ENCODE measurements at regions not wholly inside any gene's neighbourhood (a gene's known extent, or its start where the extent isn't known, plus 50 kb on each side); places are given as distances from the start of the nearest gene placed in this dataset.

DNA sequence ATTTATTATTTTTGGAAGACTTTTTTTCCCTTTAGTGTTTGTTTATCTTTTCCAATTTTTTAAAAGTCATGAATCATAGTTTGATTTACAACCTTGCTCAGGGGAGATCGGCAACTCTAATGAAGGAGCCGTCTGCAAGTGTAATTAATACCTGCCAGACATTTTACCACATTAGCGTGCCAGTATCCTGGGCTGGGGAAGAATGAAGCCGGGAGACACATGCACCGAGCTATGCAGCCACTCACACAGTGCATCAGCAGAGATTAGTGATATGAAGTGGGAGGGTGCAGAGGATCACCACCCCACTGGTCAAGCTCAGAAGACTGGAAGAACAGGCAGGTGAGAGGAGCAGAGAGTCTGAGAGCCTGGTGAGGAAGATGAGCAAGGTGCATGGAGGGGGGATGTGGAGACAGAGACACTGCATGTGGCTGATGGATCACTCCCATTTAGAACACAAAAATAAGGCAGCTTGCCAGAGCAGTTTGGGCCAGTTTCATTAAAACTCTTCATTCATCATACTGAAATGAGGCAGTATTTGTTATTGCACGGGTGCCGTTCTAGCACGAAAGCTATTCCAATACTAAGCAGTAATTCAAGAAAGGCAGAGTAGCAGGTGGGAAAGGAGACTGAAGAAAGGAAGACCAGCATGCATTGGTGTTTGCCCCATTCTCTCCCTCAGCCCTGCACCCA is 821.6 kb downstream of the TUSC7 start:
- no peaks in the 10 kb centered on the region for H3K4me1 ChIP-seq (ENCODE audit: low read depth)
- H3K36me3 ChIP-seq (ENCODE audit: low read depth) = no peaks in the 10 kb centered on the region
- H3K9me3 ChIP-seq = no peaks in the 10 kb centered on the region
- intact Hi-C loops (cut with DNase I, micrococcal nuclease) = loop anchor here in 1 of 2 donors (10.0 kb wide), 1 partner anchor 756 kb away; no protein-coding TSS in a partner anchor
- TF ChIP-seq, protein P1, sequence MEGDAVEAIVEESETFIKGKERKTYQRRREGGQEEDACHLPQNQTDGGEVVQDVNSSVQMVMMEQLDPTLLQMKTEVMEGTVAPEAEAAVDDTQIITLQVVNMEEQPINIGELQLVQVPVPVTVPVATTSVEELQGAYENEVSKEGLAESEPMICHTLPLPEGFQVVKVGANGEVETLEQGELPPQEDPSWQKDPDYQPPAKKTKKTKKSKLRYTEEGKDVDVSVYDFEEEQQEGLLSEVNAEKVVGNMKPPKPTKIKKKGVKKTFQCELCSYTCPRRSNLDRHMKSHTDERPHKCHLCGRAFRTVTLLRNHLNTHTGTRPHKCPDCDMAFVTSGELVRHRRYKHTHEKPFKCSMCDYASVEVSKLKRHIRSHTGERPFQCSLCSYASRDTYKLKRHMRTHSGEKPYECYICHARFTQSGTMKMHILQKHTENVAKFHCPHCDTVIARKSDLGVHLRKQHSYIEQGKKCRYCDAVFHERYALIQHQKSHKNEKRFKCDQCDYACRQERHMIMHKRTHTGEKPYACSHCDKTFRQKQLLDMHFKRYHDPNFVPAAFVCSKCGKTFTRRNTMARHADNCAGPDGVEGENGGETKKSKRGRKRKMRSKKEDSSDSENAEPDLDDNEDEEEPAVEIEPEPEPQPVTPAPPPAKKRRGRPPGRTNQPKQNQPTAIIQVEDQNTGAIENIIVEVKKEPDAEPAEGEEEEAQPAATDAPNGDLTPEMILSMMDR (IDR thresholded peaks at IDR 0.05) = no peak
- ATAC-seq (no peak), DNase-seq (no peak)
- no peak overlapping the region for H3K4me3 ChIP-seq

DNA sequence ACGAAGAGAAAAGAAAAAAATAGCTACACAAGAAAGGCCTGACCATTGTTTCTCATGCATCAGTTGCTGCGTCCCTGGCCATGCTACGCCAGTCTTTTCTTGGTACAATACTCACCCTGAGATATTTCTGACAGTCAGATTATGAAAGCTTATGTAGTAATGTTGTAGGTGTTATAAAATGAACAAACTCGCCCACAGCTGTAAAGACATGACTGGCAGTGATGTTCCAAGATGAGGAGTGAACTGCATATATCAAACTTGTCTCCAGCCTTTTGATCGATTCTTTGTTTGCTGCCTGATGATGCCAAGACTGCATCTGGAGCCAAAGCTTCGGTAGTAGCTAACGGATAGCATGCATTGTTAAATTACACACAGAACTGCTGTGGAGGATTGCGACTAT is 822.7 kb downstream of the TUSC7 start:
- intact Hi-C loops (cut with DNase I, micrococcal nuclease) = loop anchor here in 1 of 2 donors (10.0 kb wide), 1 partner anchor 757 kb away; no protein-coding TSS in a partner anchor
- ATAC-seq (no peak), DNase-seq (no peak)
- no peak overlapping the region for H3K4me3 ChIP-seq
- no peaks in the 10 kb centered on the region for H3K9me3 ChIP-seq
- TF ChIP-seq, protein P1 (IDR thresholded peaks at IDR 0.05) = no peak
- no peaks in the 10 kb centered on the region for H3K36me3 ChIP-seq (ENCODE audit: low read depth)
- no peaks in the 10 kb centered on the region for H3K4me1 ChIP-seq (ENCODE audit: low read depth)

- TF ChIP-seq, protein P1 (IDR thresholded peaks at IDR 0.05) = no peak
- intact Hi-C loops (cut with DNase I, micrococcal nuclease) = loop anchor here in 1 of 2 donors (10.0 kb wide), 1 partner anchor 759 kb away; no protein-coding TSS in a partner anchor
- no peaks in the 10 kb centered on the region for H3K9me3 ChIP-seq
- no peaks in the 10 kb centered on the region for H3K36me3 ChIP-seq (ENCODE audit: low read depth)
- no peak overlapping the region for H3K4me3 ChIP-seq
- no peaks in the 10 kb centered on the region for H3K4me1 ChIP-seq (ENCODE audit: low read depth)
- no peak for ATAC-seq
- no peak for DNase-seq
These were observed 824.6 kb downstream of the TUSC7 start for GRCh38 chr3:117534138-117534537.

GRCh38 chr3:117536006-117536405 is 826.4 kb downstream of the TUSC7 start:
- ATAC-seq (no peak), DNase-seq (no peak)
- H3K4me1 ChIP-seq (ENCODE audit: low read depth) = no peaks in the 10 kb centered on the region
- H3K9me3 ChIP-seq = no peaks in the 10 kb centered on the region
- TF ChIP-seq, protein P1 (IDR thresholded peaks at IDR 0.05) = no peak
- intact Hi-C loops (cut with DNase I, micrococcal nuclease) = loop anchor here in 1 of 2 donors (10.0 kb wide), 1 partner anchor 761 kb away; no protein-coding TSS in a partner anchor
- no peaks in the 10 kb centered on the region for H3K36me3 ChIP-seq (ENCODE audit: low read depth)
- H3K4me3 ChIP-seq = no peak overlapping the region

- Histone ChIP-seq H3K4me1 (ENCODE audit: low read depth) (no peaks in the 10 kb centered on the region), H3K9me3 (no peaks in the 10 kb centered on the region), H3K4me3 (no peak overlapping the region), H3K36me3 (ENCODE audit: low read depth) (no peaks in the 10 kb centered on the region)
- TF ChIP-seq, protein P1 (IDR thresholded peaks at IDR 0.05) = no peak
- no peak for ATAC-seq
- intact Hi-C loops (cut with DNase I, micrococcal nuclease) = loop anchor here in 1 of 2 donors (10.0 kb wide), 1 partner anchor 763 kb away; no protein-coding TSS in a partner anchor
- DNase-seq = no peak
These were observed 828.4 kb downstream of the TUSC7 start for GRCh38 chr3:117537949-117538348.
